OCI-M1 (cell line): ENCODE measurements at regions not wholly inside any gene's neighbourhood (a gene's known extent, or its start where the extent isn't known, plus 50 kb on each side); places are given as distances from the start of the nearest gene placed in this dataset.

Source experiments
- DNase-seq: peaks from one replicate; lab custom pipeline; 2025; lab: John Stamatoyannopoulos, UW

DNA sequence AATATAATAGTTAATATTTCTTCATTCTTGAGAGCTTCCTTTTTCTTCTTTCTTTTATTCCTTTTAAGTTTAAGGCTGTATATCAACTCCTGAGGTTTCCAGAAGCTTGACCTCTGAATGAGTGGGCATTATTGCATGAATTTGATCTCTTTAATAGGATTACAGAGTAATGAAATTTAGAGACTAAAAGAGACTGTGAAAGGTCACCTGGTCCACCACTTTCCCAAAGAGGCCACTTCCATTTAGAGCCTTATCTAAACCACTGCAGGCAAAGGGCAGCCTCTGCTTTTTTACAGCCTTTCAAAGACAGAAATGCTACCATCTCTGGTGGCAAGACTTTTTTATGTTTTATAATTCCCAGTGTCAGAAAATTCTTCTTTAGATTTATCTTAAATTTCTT, 215.3 kb upstream of the HS3ST5 start:
- DNase-seq, result peak; percentile 47

DNA sequence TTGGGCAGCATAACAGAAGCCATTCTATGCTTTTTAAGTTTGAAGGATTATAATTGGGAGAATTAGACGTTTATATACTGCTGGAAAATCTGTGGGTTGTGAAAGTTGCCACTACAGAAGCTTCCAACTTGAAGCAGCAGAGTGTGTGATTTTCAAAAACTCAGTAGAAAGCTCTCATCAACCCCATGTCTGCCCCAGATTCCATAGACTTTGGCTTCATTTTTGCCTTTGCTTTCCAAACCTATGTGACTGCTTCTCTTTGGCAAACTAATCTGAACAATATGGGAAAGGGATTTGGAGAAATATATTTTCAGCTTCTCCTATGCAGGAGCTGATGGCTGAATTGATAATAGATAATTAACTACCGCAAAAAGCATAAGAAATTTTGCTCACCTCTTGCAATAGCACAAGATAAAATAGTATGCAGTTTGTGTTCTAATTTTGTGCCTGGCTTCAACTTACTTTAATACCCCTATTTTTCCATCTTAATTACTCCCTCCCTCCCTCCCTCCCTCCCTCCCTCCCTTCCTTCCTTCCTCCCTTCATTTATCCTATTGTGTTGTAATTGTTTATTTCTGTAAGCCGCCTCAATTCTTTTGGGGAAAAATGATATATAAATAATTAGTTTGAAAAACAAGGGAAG, 214.1 kb upstream of the HS3ST5 start:
- DNase-seq, result no peak

DNA sequence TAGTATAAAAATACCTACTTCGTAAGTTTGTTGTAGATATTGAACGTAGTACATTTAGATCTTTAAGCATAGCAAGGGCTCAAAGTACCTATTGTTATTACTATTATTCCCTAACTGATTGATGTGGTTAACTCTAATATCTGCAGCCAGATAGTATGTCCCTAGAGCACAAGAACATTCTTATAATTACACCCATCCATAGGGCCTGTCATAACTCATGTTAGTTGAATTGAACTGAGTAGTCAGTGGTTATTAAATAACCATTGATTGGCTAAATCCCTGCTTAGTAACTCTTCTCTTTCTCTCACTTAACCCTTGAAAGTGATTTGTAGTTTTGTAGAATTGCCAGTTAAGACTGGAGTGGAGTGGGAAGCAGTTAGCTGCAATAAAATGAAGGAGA, 207.5 kb upstream of the HS3ST5 start:
- no peak for DNase-seq

DNA sequence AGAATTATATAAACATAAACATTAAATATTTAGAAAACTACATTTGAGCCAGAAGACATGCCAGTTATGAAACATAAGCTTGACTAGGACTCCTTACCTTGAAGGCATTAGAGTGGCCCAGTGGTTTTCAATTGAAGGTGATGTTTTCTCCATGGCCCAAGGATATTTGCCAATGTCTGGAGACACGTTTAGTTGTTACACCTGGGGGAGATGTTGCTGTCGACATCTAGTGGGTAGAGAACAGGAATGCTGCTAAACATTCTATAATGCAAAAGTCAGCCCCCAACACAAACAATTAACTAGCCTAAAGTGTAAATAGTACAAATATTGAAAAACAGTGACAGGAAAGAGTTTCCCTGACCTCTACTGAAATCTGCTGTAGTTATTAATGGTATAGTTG, 200.9 kb upstream of the HS3ST5 start:
- DNase-seq, result no peak

DNA sequence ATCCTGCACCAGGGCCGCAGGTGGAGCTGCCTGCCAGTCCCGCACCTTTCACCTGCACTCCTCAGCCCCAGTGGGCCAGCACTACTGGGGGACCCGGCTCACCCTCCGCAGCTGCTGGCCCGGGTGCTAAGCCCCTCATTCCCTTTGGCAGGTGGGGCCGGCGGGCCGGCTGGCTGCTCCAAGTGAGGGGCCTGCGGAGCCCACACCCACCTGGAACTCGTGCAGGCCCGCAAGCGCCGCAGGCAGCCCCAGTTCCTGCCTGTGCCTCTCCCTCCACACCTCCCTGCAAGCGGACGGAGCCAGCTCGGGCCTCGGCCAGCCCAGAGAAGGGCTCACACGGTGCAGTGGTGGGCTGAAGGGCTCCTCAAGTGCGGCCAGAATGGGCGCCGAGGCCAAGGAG, 199.0 kb upstream of the HS3ST5 start:
- DNase-seq, result no peak

DNA sequence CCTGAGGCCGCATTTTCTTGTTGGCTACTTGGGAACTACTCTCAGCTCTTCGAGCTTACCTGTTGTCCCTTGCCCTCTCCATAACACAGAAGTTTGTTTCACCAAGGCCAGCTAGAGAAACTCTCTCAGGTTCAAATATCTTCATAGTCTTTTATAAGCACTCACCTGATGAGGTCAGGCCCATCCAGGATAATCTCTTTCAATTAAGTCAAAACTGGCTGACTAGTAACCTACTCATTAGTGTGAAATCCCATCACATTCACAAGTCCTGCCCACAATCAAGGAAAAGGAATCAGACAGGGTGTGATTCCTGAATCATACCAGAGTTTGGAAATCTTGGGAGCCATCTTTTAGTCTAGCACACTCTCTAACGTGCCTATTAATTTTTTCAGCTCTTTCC, 195.2 kb upstream of the HS3ST5 start:
- no peak for DNase-seq

DNA sequence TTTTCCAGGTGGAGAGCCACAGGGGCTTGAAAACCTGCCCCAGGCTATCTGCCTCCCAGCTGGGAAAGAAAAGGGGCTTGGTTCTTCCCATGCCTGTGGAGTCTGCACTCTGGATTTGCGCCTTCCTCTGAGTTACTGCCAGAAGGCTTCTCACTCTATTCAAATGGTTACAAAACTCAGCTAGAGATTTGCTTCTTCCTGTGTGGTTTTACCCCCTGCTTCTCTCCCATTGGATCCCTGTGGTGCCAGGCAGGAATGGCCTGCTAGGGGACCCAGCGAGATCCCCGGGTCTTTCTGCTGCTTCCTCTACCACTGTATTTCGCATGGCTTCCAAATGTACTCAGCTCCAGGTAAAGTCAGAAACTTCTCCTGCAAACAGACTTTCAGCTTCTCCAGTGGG, 192.0 kb upstream of the HS3ST5 start:
- DNase-seq, result no peak

DNA sequence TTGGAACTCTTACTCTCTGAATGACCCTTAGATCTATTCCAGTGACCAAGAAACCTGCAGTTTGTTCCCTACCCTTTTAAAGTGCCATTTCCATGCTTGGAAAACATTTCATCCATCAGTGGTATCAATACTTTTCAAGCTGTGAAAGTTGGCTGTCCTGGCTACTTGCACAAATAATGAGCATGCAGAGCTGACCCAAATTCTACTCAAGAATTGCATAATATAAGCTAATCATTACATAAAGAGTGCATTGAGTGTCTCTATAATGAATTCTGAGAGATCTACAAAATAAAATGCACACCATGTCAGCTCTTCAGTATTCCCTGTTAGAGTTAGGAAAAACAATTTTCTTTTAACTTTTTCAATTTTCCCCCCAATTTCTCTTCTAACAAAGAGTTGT, 181.3 kb upstream of the HS3ST5 start:
- DNase-seq, result no peak

DNA sequence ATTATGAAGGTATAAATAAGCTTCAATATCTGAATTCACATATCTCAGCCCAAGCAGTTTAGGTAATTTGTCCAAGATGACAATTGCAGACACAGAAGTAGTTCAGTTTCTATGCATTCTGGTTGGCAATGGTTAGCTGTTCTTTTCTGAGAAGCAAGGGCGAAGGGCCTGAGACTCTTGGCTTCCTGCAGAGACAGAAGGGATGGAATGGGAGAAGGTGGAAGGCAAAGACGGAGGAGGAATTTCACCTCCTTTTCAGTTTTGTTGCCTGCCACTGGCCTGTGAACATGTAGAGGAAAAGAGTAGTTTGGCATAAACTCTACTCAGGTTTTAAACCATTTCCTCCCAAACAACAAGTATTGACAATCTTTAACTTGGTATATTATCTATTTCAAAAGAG, 180.7 kb upstream of the HS3ST5 start:
- no peak for DNase-seq

DNA sequence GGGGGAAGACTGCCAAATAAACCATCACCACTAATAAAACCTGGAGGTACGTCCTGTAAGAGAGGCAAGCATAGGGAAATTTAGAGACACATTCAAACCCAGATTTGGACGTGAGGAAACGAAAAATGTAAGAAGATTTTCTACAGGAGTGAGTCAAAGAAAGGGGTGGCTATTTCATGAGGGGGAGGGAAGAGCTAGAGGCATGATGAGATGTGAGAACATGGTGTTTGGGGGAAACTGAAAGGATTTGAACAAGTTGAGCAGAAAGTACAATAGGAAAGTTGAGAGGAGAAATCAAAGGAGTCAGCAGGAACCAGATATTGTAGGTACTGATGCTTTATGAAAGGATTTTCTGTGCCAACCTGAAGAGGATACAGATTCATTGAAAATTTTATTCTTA, 179.1 kb upstream of the HS3ST5 start:
- no peak for DNase-seq

DNA sequence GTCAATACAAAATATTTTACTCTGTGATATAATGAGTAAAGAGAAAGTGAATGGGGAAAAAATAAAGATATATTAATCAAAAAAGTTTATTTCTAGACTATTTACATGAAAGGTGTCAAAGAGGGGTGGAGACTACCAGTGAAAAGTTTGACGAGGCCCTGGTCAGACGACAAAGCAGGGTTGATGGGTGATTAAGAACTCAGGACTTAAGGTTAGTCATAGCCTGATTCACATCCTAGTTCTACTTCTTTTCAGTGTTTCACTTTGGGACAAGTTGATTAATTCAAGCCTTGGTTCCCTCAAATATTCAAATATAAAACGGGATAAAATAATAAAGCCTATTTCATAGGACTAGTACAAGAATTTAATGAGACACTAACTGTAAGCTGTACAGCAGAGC, 178.2 kb upstream of the HS3ST5 start:
- DNase-seq, result no peak

DNA sequence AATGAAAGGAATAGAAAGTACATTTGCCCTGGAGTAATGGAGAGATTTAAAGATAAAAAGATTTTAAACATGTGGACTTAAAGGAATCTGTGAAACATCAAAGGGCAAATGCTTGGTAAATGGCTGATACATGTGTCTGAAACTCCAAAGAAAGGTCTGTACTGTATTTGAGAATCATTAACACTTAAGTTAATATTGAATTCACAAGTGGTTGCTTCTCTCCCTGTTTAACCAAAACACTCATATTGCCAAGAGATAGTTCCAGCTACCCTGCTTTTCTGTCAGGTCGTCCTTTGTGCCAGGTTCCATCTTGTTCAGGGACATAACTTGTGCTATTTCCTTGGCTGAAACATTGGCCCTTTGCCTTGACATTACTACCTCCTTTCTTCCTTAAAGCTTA, 171.3 kb upstream of the HS3ST5 start:
- DNase-seq, result no peak

DNA sequence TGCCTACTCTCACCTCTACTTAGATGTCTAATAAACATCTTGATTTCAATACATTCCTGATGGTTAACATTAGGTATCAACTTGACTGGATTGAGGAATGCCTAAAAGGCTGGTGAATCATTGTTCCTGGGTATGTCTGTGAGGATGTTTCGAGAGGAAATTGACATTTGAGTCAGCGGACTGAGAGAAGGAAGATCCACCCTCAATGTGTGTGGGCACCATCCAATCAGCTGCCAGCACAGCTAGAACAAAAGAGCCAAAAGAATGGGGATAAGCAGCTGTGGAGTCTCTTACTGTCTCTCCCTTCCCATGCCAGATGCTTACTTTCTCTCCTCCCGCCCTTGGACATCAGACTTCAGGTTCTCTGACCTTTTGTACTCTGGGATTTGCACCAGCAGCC, 128.6 kb upstream of the HS3ST5 start:
- no peak for DNase-seq

DNA sequence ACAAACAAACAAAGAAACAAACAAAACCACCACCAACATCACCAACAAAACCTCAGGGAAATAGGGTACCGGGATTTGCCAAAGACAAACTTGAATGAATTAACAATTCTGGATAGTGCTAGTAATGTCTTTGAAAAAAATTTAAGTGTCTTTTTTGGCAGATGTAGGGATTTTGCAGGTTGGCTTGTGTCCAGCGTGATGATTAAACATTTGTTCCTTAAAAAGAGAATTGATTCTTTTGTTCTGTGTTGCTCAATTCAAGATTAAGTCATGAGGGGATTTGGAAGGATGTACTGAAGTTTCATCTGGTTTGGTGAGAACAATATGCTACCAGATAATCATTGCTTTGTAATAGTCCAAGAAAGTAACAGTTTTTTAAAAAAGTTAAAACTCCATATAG, 125.1 kb upstream of the HS3ST5 start:
- DNase-seq, result no peak

DNA sequence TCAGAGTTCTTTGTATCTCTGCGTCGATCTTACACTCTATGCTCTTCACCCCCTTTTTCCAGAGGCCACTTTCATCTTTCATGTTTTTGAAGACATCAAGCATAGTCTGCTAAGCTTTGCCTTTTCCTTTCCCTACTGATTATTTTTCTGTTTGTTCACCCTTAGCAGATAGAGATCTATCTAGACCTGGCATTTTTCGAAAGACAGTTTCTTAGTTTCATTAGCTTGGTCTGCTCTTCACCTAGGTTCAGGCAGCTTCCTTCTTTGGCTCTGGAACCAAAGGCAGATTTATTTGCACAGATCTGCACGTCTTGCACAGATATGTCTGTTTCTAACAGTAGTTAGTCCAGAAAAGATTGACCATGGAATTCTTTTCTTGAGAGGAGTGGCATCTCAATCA, 122.7 kb upstream of the HS3ST5 start:
- no peak for DNase-seq

DNA sequence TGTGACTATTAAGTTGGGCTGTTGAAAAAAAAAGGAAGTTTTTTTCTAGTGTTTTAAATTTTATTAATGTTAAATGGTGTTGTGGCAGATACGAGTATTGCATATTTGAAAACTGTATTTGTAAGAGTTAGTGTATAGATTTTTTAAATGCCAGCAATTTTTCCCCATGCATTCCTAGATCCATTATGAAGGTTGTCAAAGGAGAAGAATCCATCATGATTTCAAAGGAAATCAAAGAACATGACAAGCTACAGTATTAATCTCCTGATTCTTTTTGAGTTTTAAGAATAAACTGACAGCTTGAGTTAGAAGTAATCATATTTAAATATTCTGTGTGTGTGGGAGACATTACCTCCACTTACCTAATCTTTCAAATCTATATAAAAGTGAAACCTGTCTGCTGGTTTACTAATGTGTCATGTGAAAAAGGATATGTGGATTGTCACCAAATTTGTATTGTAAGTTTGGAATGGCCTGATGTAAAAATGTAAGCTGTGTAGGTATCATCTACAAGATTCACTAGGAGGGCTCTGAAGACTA, 111.0 kb upstream of the HS3ST5 start:
- no peak for DNase-seq

DNA sequence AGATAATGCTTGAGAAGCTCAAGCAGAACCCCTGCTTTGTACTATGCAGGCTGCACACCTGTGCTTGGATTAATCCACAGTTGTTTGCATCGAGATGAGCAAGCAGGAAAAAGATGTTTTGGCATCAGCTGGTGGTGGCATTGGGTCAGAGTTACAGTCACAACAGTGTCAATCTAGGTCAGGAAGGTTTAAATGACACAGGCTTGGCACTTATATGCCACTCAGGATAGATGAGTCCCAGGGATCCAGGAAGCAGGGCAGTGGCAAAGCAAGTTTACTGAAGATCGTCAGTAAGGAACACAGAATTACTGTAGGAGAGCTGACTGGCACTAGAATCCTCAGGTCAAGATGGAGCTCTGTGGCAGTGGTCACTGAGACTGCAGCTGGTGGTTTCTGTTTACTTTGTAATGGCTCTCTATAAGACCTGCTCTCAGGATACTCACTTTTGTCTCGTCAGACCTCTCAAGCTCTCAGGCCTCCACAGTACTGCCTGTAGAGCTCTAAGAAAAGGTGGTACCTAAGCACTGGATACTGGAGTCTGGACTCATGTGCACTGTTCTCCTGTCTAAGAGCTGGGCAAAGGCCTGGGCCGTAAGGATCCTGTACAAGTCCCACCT, 110.1 kb upstream of the HS3ST5 start:
- DNase-seq, result no peak

DNA sequence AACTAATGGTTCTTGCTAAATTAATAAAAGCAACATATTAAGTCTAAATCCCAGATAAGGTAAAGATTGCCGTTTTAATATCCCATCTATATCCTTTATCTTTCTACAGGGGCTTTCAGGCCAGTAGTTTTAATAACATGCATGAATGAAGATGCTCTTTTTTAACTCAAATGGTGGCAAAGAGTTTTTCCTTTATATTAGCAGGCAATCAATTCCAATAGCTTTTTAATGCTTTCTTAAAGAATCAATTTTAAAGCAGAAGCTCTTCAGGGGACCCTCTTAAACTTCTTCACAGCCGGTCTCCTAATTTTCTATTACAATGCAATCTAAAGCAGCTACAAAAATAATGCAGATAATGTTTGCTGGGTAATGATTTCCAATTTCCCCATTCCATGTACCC, 107.8 kb upstream of the HS3ST5 start:
- no peak for DNase-seq

DNA sequence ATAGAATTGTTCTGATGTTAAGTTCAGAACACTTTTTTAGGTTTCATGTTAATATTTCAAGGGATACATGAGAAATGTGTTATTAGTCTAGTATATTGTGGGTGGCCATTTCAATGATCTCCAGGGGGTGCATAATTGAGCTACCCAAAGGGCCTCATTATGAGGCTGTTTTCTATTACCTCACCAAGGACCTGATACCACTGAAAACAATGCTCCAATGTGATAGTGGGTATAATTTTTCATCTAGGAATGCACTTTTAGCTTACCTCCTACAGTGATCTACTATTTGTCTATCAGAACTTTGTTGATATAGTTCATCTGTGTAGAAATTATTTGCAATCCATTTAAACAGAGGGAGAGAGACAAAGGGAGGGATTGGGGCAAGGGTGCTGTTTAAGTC, 106.8 kb upstream of the HS3ST5 start:
- no peak for DNase-seq

DNA sequence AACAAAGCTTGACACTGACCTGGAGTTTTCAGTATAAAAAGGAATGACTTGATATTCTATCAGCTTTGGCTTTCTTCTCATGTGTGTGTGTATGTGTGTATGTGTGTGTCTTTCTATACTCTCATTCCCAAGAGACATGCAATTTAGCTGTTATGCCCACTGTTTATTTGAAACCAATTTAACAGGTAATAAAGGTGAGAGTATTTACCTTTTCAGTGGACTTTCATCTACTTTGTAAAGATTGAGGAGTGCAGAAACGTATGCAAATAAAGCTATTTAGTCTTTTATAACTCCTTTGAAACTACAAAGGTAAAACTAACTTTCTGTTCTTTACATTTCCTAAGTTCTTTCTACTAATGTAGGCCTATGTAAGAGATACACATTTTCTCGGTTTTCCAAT, 103.5 kb upstream of the HS3ST5 start:
- DNase-seq, result no peak

DNA sequence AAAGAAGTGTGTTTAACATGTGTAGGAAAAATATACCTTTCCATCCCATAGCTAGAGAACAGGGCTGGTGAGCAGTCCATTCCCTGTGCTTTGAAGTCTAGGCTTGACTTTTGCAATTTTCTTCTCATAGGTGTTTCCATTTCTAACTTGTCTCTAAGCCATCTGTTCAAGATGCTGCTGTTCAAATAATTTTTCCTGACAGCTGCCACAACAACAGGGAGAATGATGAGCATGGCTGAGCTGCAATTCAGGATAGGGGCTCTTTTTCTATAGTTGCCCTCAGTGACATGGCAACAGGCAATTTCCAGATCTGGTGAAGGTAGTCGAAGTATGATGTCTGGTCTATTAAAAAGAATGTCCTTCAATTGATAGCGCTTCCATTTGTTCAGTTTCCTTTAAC, 103.0 kb upstream of the HS3ST5 start:
- no peak for DNase-seq

DNA sequence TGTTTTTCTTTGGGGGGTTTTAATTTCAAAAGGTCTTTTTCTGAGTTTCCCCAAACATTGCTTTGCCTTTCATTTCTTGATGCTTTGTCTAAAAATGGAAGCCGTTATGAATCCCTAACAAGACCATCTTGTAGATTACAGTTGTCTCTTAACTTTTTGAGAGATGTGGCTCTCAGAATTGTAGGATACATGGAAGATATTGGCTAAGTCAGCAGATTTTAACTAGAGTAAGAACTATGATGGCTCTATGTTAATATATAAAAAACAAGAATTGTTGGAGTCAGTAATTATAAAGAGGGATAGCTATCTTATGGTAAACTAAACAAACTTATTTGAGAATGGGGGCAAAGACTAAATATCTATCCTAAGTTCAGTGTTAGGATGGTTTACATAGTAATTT, 96.6 kb upstream of the HS3ST5 start:
- no peak for DNase-seq

DNA sequence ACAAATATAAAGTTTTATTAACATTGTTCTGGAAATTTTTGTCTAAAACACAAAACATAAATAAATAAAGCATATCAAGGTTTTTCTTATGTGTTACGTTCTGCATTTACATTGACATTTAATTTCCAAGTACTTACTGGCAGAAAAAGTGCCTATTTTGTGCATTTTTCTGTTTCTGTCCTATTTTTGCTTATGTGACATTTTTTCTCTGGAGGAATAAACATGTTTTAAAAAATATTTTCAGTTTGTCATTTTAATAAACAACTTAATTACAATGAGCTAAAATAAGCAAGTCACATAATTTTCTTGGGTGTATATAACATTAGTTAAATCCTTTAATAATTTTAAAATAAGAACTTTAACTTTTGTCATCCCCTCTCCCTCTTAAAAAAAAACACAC, 94.4 kb upstream of the HS3ST5 start:
- no peak for DNase-seq

DNA sequence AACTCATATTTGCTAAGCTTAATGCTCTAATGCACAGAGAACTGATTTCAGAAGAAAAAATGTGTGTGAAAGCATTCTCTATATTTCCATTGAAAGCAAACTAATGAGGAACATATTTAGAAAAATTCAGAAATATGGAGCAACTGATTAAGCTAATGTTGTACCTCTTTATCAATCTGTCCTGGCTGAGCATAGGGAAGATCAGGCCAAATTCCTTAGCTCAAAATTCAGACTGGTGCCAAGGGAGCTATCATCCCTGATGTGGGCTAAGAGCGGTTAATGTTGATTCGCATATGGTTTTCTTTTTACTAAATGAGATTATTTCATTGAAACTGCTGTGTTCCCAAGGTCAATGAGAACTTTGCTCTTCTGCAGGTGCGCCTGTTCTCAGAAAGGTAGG, 93.9 kb upstream of the HS3ST5 start:
- no peak for DNase-seq
